Activated CD8-positive, alpha-beta T cell treated with anti-CD3 and anti-CD28 coated beads for 36 hours (primary cell): ENCODE measurements at regions not wholly inside any gene's neighbourhood (a gene's known extent, or its start where the extent isn't known, plus 50 kb on each side); places are given as distances from the start of the nearest gene placed in this dataset.

Experiments used
- ATAC-seq: fragments of 200-7000 bp; cut with Tn5 transposase; one replicate; pipeline ENCODE4 v1.10.0; 2021; ENCODE audit warnings: mild to moderate bottlenecking, moderate library complexity
- CTCF ChIA-PET: fragments of 350-600 bp; sonication (Branson Sonifier 250); formaldehyde crosslinking; loops from one replicate; lab custom pipeline; 2021; ENCODE audit warnings: antibody characterized with exemption; lab: Charles Lee
- POLR2A ChIA-PET: fragments of 350-600 bp; sonication (Branson Sonifier 250); formaldehyde crosslinking; loops from one replicate; lab custom pipeline; 2021; ENCODE audit warnings: antibody characterized with exemption; lab: Charles Lee
- DNase-seq: peaks from one replicate; pipeline ENCODE4 v3.0.0-alpha.2; 2020
- H3K27ac Mint-ChIP-seq: one replicate; pipeline ENCODE4 v1.8.0; 2021; ENCODE audit warnings: mild to moderate bottlenecking, mixed read lengths
- H3K27me3 Mint-ChIP-seq: one replicate; pipeline ENCODE4 v1.8.0; 2021; ENCODE audit warnings: mixed read lengths
- H3K36me3 Mint-ChIP-seq: one replicate; pipeline ENCODE4 v1.8.0; 2021; ENCODE audit warnings: low read depth, mixed read lengths
- H3K4me1 Mint-ChIP-seq: one replicate; pipeline ENCODE4 v1.8.0; 2021; ENCODE audit warnings: low read depth, mixed read lengths
- H3K4me3 Mint-ChIP-seq: one replicate; pipeline ENCODE4 v1.8.0; 2021; ENCODE audit warnings: mild to moderate bottlenecking, moderate library complexity, mixed read lengths
- H3K9me3 Mint-ChIP-seq: one replicate; pipeline ENCODE4 v1.8.0; 2021; ENCODE audit warnings: mixed read lengths
- CTCF ChIP-seq: fragments of 200-600 bp; IDR thresholded peaks from one replicate; pipeline ENCODE4 v1.8.0; 2022; ENCODE audit warnings: antibody characterized with exemption, mild to moderate bottlenecking
- intact Hi-C: fragments of 100-400 bp; cut with micrococcal nuclease; formaldehyde crosslinking; loops from one replicate; pipeline ENCODE4 v1.10.0; 2022

GRCh38 chrX:10085223-10085622 is 71.6 kb upstream of the CLCN4 start:
- no peak for DNase-seq
- H3K27me3 Mint-ChIP-seq: no peaks in the 10 kb centered on the region
- peaks cover 53% of the 10 kb centered on the region for H3K4me1 Mint-ChIP-seq

GRCh38 chrX:10086676-10087075 is 70.1 kb upstream of the CLCN4 start:
- intact Hi-C loops: no loop called here
- H3K4me1 Mint-ChIP-seq: peaks cover 53% of the 10 kb centered on the region
- DNase-seq: no peak

More at GRCh38 chrX:10085223-10085622, 71.6 kb upstream of the CLCN4 start:
- Mint-ChIP-seq H3K9me3 (no peaks in the 10 kb centered on the region), H3K36me3 (peaks cover 11% of the 10 kb centered on the region), H3K27ac (peak overlapping the region; percentile 42), H3K4me3 (no peak overlapping the region)
- peak; percentile 69 for ATAC-seq
- ChIA-PET CTCF (interaction anchor here (0.8 to 2.6 kb wide), 6 partner anchors 10 to 88 kb away, joined by 3 to 12 read pairs (median 4); no protein-coding TSS in a partner anchor), POLR2A (interaction anchor here (0.9 to 1.5 kb wide), 5 partner anchors 11 to 73 kb away, joined by 3 to 9 read pairs (median 3); no protein-coding TSS in a partner anchor)
- TF ChIP-seq CTCF: no peak
- intact Hi-C loops: no loop called here

GRCh38 chrX:10087391-10087790 is 69.4 kb upstream of the CLCN4 start:
- ChIA-PET POLR2A (no interaction called here), CTCF (no interaction called here)
- DNase-seq (no peak), ATAC-seq (no peak)
- no peaks in the 10 kb centered on the region for H3K9me3 Mint-ChIP-seq
- no peak for TF ChIP-seq CTCF
- no peak overlapping the region for H3K4me3 Mint-ChIP-seq
- H3K36me3 Mint-ChIP-seq: peaks cover 15% of the 10 kb centered on the region
- peak overlapping the region; percentile 13 for H3K27ac Mint-ChIP-seq
- intact Hi-C loops: no loop called here
- peaks cover 49% of the 10 kb centered on the region for H3K4me1 Mint-ChIP-seq
- H3K27me3 Mint-ChIP-seq: no peaks in the 10 kb centered on the region

More at GRCh38 chrX:10086676-10087075, 70.1 kb upstream of the CLCN4 start:
- ChIA-PET POLR2A (interaction anchor here (1.5 kb wide), 1 partner anchor 9 kb away, joined by 9 read pairs; no protein-coding TSS in a partner anchor), CTCF (no interaction called here)
- no peak for TF ChIP-seq CTCF
- H3K27ac Mint-ChIP-seq: no peak overlapping the region
- H3K36me3 Mint-ChIP-seq: peaks cover 11% of the 10 kb centered on the region
- H3K9me3 Mint-ChIP-seq: no peaks in the 10 kb centered on the region
- no peaks in the 10 kb centered on the region for H3K27me3 Mint-ChIP-seq
- no peak for ATAC-seq
- H3K4me3 Mint-ChIP-seq: no peak overlapping the region

- Mint-ChIP-seq H3K9me3 (no peaks in the 10 kb centered on the region), H3K27ac (no peak overlapping the region), H3K36me3 (peaks cover 16% of the 10 kb centered on the region), H3K4me3 (no peak overlapping the region), H3K27me3 (no peaks in the 10 kb centered on the region), H3K4me1 (peaks cover 30% of the 10 kb centered on the region)
- TF ChIP-seq CTCF: no peak
- ChIA-PET POLR2A (interaction anchor here (1.9 kb wide), 1 partner anchor 22 kb away, joined by 7 read pairs; no protein-coding TSS in a partner anchor), CTCF (interaction anchor here (1.0 kb wide), 1 partner anchor 8 kb away, joined by 3 read pairs; no protein-coding TSS in a partner anchor)
- ATAC-seq (no peak), DNase-seq (no peak)
- intact Hi-C loops: no loop called here
These were observed 67.4 kb upstream of the CLCN4 start for GRCh38 chrX:10089378-10089795.

GRCh38 chrX:10090319-10090718 is 66.5 kb upstream of the CLCN4 start:
- no peak for DNase-seq
- CTCF ChIA-PET: no interaction called here
- H3K27me3 Mint-ChIP-seq: no peaks in the 10 kb centered on the region
- intact Hi-C loops: no loop called here
- H3K27ac Mint-ChIP-seq: no peak overlapping the region
- ATAC-seq: no peak
- H3K4me1 Mint-ChIP-seq: peaks cover 27% of the 10 kb centered on the region
- no peaks in the 10 kb centered on the region for H3K9me3 Mint-ChIP-seq
- peaks cover 16% of the 10 kb centered on the region for H3K36me3 Mint-ChIP-seq
- POLR2A ChIA-PET: interaction anchor here (1.9 kb wide), 1 partner anchor 21 kb away, joined by 7 read pairs; no protein-coding TSS in a partner anchor
- TF ChIP-seq CTCF: no peak
- no peak overlapping the region for H3K4me3 Mint-ChIP-seq
